CD14-positive monocyte (primary cell): ENCODE measurements at regions not wholly inside any gene's neighbourhood (a gene's known extent, or its start where the extent isn't known, plus 50 kb on each side); places are given as distances from the start of the nearest gene placed in this dataset.

Experiments
- DNase-seq, 3 donors: peaks; one replicate each; pipeline ENCODE4 v3.0.0-alpha.2; 2011 to 2022
- H2AFZ ChIP-seq: 2 replicates; pipeline ENCODE4 v1.6.0; 2012; ENCODE audit warnings: mild to moderate bottlenecking, low read depth, low read length, inconsistent platforms; ENCODE audit not compliant: insufficient read depth, poor library complexity, severe bottlenecking
- H3K27ac ChIP-seq, 2 donors: 1 replicate in 1 of 2; 2 replicates in 1 of 2; pipeline ENCODE4 v1.5.1; 2012 to 2013; ENCODE audit warnings: low read length in 2 of 2, control low read depth in 1 of 2, inconsistent platforms in 1 of 2, low read depth in 1 of 2, mild to moderate bottlenecking in 1 of 2
- H3K27me3 ChIP-seq, 2 donors: one replicate each; pipeline versions ENCODE4 v1.6.0 to v1.6.1; 2011 to 2013; ENCODE audit warnings: low read length in 2 of 2; ENCODE audit not compliant: control insufficient read depth in 2 of 2, insufficient read depth in 2 of 2
- H3K36me3 ChIP-seq, 2 donors: replicated peaks in 1 of 2; 1 replicate in 1 of 2; 2 replicates in 1 of 2; pipeline versions ENCODE4 v1.5.1 to v1.6.1; 2012 to 2013; ENCODE audit warnings: low read length in 2 of 2, control low read depth in 1 of 2, inconsistent platforms in 1 of 2, mild to moderate bottlenecking in 1 of 2; ENCODE audit not compliant: insufficient read depth in 2 of 2, control insufficient read depth in 1 of 2
- H3K4me1 ChIP-seq, 2 donors: 1 replicate in 1 of 2; 2 replicates in 1 of 2; pipeline versions ENCODE4 v1.5.1 to v1.6.1; 2012 to 2013; ENCODE audit warnings: low read length in 2 of 2, control low read depth in 1 of 2, inconsistent platforms in 1 of 2, mild to moderate bottlenecking in 1 of 2, moderate library complexity in 1 of 2; ENCODE audit not compliant: insufficient read depth in 2 of 2, control insufficient read depth in 1 of 2
- H3K4me2 ChIP-seq: replicated peaks from 2 replicates; pipeline ENCODE3; 2012; ENCODE audit warnings: low read length, moderate library complexity, mild to moderate bottlenecking; ENCODE audit not compliant: poor library complexity, severe bottlenecking; ENCODE audit errors: extremely low read depth
- H3K4me3 ChIP-seq, 3 experiments: fragments of 200-600 bp in 1 of 3; sonication (generic) in 1 of 3; replicated peaks in 1 of 3; 1 replicate in 2 of 3; 2 replicates in 1 of 3; pipeline ENCODE4 v1.5.1; 2011 to 2013; ENCODE audit warnings: low read length in 3 of 3, mild to moderate bottlenecking in 3 of 3, control low read depth in 2 of 3, low read depth in 2 of 3, inconsistent platforms in 1 of 3, moderate library complexity in 1 of 3
- H3K79me2 ChIP-seq: 2 replicates; pipeline ENCODE4 v1.6.0; 2012; ENCODE audit warnings: mild to moderate bottlenecking, control low read depth, inconsistent platforms, low read length, moderate library complexity; ENCODE audit not compliant: insufficient read depth
- H3K9ac ChIP-seq: 2 replicates; pipeline ENCODE4 v1.6.0; 2017; ENCODE audit warnings: low read length, mild to moderate bottlenecking; ENCODE audit not compliant: insufficient read depth, poor library complexity, severe bottlenecking
- H3K9me3 ChIP-seq, 2 donors: replicated peaks in 1 of 2; 1 replicate in 1 of 2; 2 replicates in 1 of 2; pipeline versions ENCODE4 v1.5.1 to v1.6.1; 2012 to 2013; ENCODE audit warnings: low read length in 2 of 2, control low read depth in 1 of 2; ENCODE audit not compliant: control insufficient read depth in 1 of 2, insufficient read depth in 1 of 2
- H4K20me1 ChIP-seq: 2 replicates; pipeline ENCODE4 v1.6.0; 2012; ENCODE audit warnings: mild to moderate bottlenecking, low read length, control low read depth, moderate library complexity; ENCODE audit not compliant: insufficient read depth
- H3K27ac Mint-ChIP-seq, 7 donors: one replicate each; pipeline ENCODE4 v1.8.0; 2020; ENCODE audit warnings: mild to moderate bottlenecking in 7 of 7, mixed read lengths in 7 of 7, moderate library complexity in 6 of 7, inconsistent platforms in 2 of 7
- H3K27me3 Mint-ChIP-seq, 3 donors: one replicate each; pipeline ENCODE4 v1.8.0; 2021 to 2022; ENCODE audit warnings: low read depth in 3 of 3, mild to moderate bottlenecking in 3 of 3, mixed read lengths in 3 of 3, moderate library complexity in 3 of 3, inconsistent platforms in 1 of 3
- H3K36me3 Mint-ChIP-seq, 2 donors: one replicate each; pipeline ENCODE4 v1.8.0; 2020; ENCODE audit warnings: mixed read lengths in 2 of 2, inconsistent platforms in 1 of 2, mild to moderate bottlenecking in 1 of 2
- H3K4me1 Mint-ChIP-seq: one replicate; pipeline ENCODE4 v1.8.0; 2020; ENCODE audit warnings: mild to moderate bottlenecking, mixed read lengths
- H3K4me3 Mint-ChIP-seq, 2 donors: one replicate each; pipeline ENCODE4 v1.8.0; 2020; ENCODE audit warnings: mild to moderate bottlenecking in 2 of 2, mixed read lengths in 2 of 2, moderate library complexity in 1 of 2
- H3K9me3 Mint-ChIP-seq, 7 donors: one replicate each; pipeline ENCODE4 v1.8.0; 2020 to 2022; ENCODE audit warnings: mixed read lengths in 7 of 7, mild to moderate bottlenecking in 6 of 7, moderate library complexity in 6 of 7, inconsistent platforms in 2 of 7
- WGBS: methylation state at CpG from one replicate; pipeline ENCODE4 v1.1.5; 2013; ENCODE audit warnings: missing lambda C conversion rate; ENCODE audit not compliant: insufficient coverage; 5-methylcytosine and 5-hydroxymethylcytosine counted together
- intact Hi-C, 2 donors: fragments of 100-400 bp; cut with micrococcal nuclease; formaldehyde crosslinking; loops; one replicate each; pipeline versions ENCODE4 v1.15.0 to v1.15.1; 2023
- TF ChIP-seq, protein P1 (sequence below): fragments of 200-600 bp; IDR thresholded peaks from one replicate; pipeline ENCODE4 v1.8.0; 2022; ENCODE audit warnings: antibody characterized with exemption, mild to moderate bottlenecking

GRCh38 chr7:35969066-35969465, 168.2 kb downstream of the SEPTIN7 start:
- Histone ChIP-seq H3K4me1 (peaks cover 3 to 9% of the 10 kb centered on the region in 2 donors), H3K9ac (no peak overlapping the region), H3K4me2 (no peak overlapping the region), H3K4me3 (no peak overlapping the region), H3K36me3 (no peaks in the 10 kb centered on the region), H2AFZ (no peak overlapping the region), H3K9me3 (no peaks in the 10 kb centered on the region), H4K20me1 (no peaks in the 10 kb centered on the region), H3K27me3 (peaks cover 18 to 47% of the 10 kb centered on the region in 2 donors), H3K27ac (no peak overlapping the region), H3K79me2 (no peaks in the 10 kb centered on the region)
- Mint-ChIP-seq H3K9me3 (no peaks in the 10 kb centered on the region), H3K36me3 (no peaks in the 10 kb centered on the region), H3K27me3 (peaks cover 21 to 56% (median 43%) of the 10 kb centered on the region in 3 donors), H3K27ac (no peak overlapping the region), H3K4me1 (peaks cover 10% of the 10 kb centered on the region), H3K4me3 (peak overlapping the region in 1 of 2 donors; percentile 42)
- no peak for DNase-seq
- intact Hi-C loops, result no loop called here
- WGBS, result 100% methylated on average over 4 of the region's 10 CpGs
- TF ChIP-seq, protein P1, sequence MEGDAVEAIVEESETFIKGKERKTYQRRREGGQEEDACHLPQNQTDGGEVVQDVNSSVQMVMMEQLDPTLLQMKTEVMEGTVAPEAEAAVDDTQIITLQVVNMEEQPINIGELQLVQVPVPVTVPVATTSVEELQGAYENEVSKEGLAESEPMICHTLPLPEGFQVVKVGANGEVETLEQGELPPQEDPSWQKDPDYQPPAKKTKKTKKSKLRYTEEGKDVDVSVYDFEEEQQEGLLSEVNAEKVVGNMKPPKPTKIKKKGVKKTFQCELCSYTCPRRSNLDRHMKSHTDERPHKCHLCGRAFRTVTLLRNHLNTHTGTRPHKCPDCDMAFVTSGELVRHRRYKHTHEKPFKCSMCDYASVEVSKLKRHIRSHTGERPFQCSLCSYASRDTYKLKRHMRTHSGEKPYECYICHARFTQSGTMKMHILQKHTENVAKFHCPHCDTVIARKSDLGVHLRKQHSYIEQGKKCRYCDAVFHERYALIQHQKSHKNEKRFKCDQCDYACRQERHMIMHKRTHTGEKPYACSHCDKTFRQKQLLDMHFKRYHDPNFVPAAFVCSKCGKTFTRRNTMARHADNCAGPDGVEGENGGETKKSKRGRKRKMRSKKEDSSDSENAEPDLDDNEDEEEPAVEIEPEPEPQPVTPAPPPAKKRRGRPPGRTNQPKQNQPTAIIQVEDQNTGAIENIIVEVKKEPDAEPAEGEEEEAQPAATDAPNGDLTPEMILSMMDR, result no peak

- DNase-seq, result no peak
- intact Hi-C loops, result no loop called here
- WGBS, result 100% methylated on average over 2 of the region's 2 CpGs
- Histone ChIP-seq H4K20me1 (no peaks in the 10 kb centered on the region), H3K79me2 (no peaks in the 10 kb centered on the region), H3K27me3 (peaks cover 18 to 50% of the 10 kb centered on the region in 2 donors), H3K36me3 (no peaks in the 10 kb centered on the region), H3K9ac (no peak overlapping the region), H3K4me3 (no peak overlapping the region), H3K9me3 (no peaks in the 10 kb centered on the region), H3K4me1 (peaks cover 3 to 9% of the 10 kb centered on the region in 2 donors), H2AFZ (no peak overlapping the region), H3K27ac (no peak overlapping the region), H3K4me2 (no peak overlapping the region)
- peak overlapping the region in 1 of 2 donors; percentile 84 for H3K4me3 Mint-ChIP-seq
- H3K9me3 Mint-ChIP-seq, result no peaks in the 10 kb centered on the region
- peaks cover 21 to 54% (median 47%) of the 10 kb centered on the region in 3 donors for H3K27me3 Mint-ChIP-seq
- H3K4me1 Mint-ChIP-seq, result peaks cover 10% of the 10 kb centered on the region
- no peak overlapping the region for H3K27ac Mint-ChIP-seq
- H3K36me3 Mint-ChIP-seq, result no peaks in the 10 kb centered on the region
- TF ChIP-seq, protein P1, result no peak
Measured at GRCh38 chr7:35970458-35970857, 169.6 kb downstream of the SEPTIN7 start.
